ENCODE measurements at regions not wholly inside any gene's neighbourhood (a gene's known extent, or its start where the extent isn't known, plus 50 kb on each side); places are given as distances from the start of the nearest gene placed in this dataset.

- TF ChIP-seq SUZ12 (IDR thresholded peaks at IDR 0.05; ENCODE audit: extremely low read depth, insufficient read depth, insufficient read length) (no peak), YY1 (IDR thresholded peaks at IDR 0.05; ENCODE audit: insufficient read depth, insufficient read length) (no peak)
Measured at GRCh38 chr9:38326122-38326521, 66.4 kb upstream of the ALDH1B1 start.
